ENCODE measurements at regions not wholly inside any gene's neighbourhood (a gene's known extent, or its start where the extent isn't known, plus 50 kb on each side); places are given as distances from the start of the nearest gene placed in this dataset.

GRCh38 chr16:87542531-87543102, 49.8 kb upstream of the ZCCHC14 start:
- H3K4me3 ChIP-seq (ENCODE audit: low read depth, low read length), result no peak overlapping the region
- TF ChIP-seq CTCF (IDR thresholded peaks at IDR 0.05; ENCODE audit: low read depth, low read length), result no peak

All from WI38 (cell line).